GM19438 (cell line): ENCODE measurements at regions not wholly inside any gene's neighbourhood (a gene's known extent, or its start where the extent isn't known, plus 50 kb on each side); places are given as distances from the start of the nearest gene placed in this dataset.

ENCODE experiments used
- ATAC-seq: cut with Tn5 transposase; IDR thresholded peaks from one replicate; pipeline ENCODE4 v1.9.1; 2021; ENCODE audit warnings: low read depth; ENCODE audit not compliant: unreplicated experiment

- no peak for ATAC-seq
Measured at GRCh38 chr11:92382311-92382710, 157.7 kb downstream of the FAT3 start.

- ATAC-seq: no peak
Measured at GRCh38 chr11:92383430-92383829, 158.8 kb downstream of the FAT3 start.

GRCh38 chr11:92384358-92384757 lies 159.7 kb downstream of the FAT3 start:
- no peak for ATAC-seq

GRCh38 chr11:92384802-92385201 lies 160.2 kb downstream of the FAT3 start:
- ATAC-seq: no peak

GRCh38 chr11:92386577-92386976 lies 162.0 kb downstream of the FAT3 start:
- ATAC-seq: no peak

- no peak for ATAC-seq
Measured at GRCh38 chr11:92387859-92388258, 163.2 kb downstream of the FAT3 start.

GRCh38 chr11:92388380-92388779 lies 163.8 kb downstream of the FAT3 start:
- ATAC-seq: no peak

- no peak for ATAC-seq
Measured at GRCh38 chr11:92390783-92391182, 166.2 kb downstream of the FAT3 start.

- no peak for ATAC-seq
Measured at GRCh38 chr11:92391364-92391763, 166.7 kb downstream of the FAT3 start.

GRCh38 chr11:92391808-92392207 lies 167.2 kb downstream of the FAT3 start:
- no peak for ATAC-seq

- no peak for ATAC-seq
Measured at GRCh38 chr11:92393218-92393617, 168.6 kb downstream of the FAT3 start.

- no peak for ATAC-seq
Measured at GRCh38 chr11:92396133-92396532, 171.5 kb downstream of the FAT3 start.

GRCh38 chr11:92397221-92397755 lies 172.7 kb downstream of the FAT3 start:
- no peak for ATAC-seq

GRCh38 chr11:92399705-92400104 lies 175.1 kb downstream of the FAT3 start:
- no peak for ATAC-seq

- ATAC-seq: no peak
Measured at GRCh38 chr11:92401520-92401919, 176.9 kb downstream of the FAT3 start.

GRCh38 chr11:92406472-92406871 lies 181.9 kb downstream of the FAT3 start:
- ATAC-seq: no peak

- no peak for ATAC-seq
Measured at GRCh38 chr11:92409355-92409754, 184.7 kb downstream of the FAT3 start.

- ATAC-seq: no peak
Measured at GRCh38 chr11:92409956-92410355, 185.3 kb downstream of the FAT3 start.

- ATAC-seq: no peak
Measured at GRCh38 chr11:92410526-92410925, 185.9 kb downstream of the FAT3 start.

- no peak for ATAC-seq
Measured at GRCh38 chr11:92411431-92411830, 186.8 kb downstream of the FAT3 start.

GRCh38 chr11:92413757-92414513 lies 189.3 kb downstream of the FAT3 start:
- peak; percentile 91 for ATAC-seq

GRCh38 chr11:92416971-92417725 lies 192.5 kb downstream of the FAT3 start:
- ATAC-seq: no peak
